CD14-positive monocyte (primary cell): ENCODE measurements at regions not wholly inside any gene's neighbourhood (a gene's known extent, or its start where the extent isn't known, plus 50 kb on each side); places are given as distances from the start of the nearest gene placed in this dataset.

Source experiments
- DNase-seq, 3 donors: peaks; one replicate each; pipeline ENCODE4 v3.0.0-alpha.2; 2011 to 2022
- H2AFZ ChIP-seq: 2 replicates; pipeline ENCODE4 v1.6.0; 2012; ENCODE audit warnings: mild to moderate bottlenecking, low read depth, low read length, inconsistent platforms; ENCODE audit not compliant: insufficient read depth, poor library complexity, severe bottlenecking
- H3K27ac ChIP-seq, 2 donors: 1 replicate in 1 of 2; 2 replicates in 1 of 2; pipeline ENCODE4 v1.5.1; 2012 to 2013; ENCODE audit warnings: low read length in 2 of 2, control low read depth in 1 of 2, inconsistent platforms in 1 of 2, low read depth in 1 of 2, mild to moderate bottlenecking in 1 of 2
- H3K27me3 ChIP-seq, 2 donors: one replicate each; pipeline versions ENCODE4 v1.6.0 to v1.6.1; 2011 to 2013; ENCODE audit warnings: low read length in 2 of 2; ENCODE audit not compliant: control insufficient read depth in 2 of 2, insufficient read depth in 2 of 2
- H3K36me3 ChIP-seq, 2 donors: replicated peaks in 1 of 2; 1 replicate in 1 of 2; 2 replicates in 1 of 2; pipeline versions ENCODE4 v1.5.1 to v1.6.1; 2012 to 2013; ENCODE audit warnings: low read length in 2 of 2, control low read depth in 1 of 2, inconsistent platforms in 1 of 2, mild to moderate bottlenecking in 1 of 2; ENCODE audit not compliant: insufficient read depth in 2 of 2, control insufficient read depth in 1 of 2
- H3K4me1 ChIP-seq, 2 donors: 1 replicate in 1 of 2; 2 replicates in 1 of 2; pipeline versions ENCODE4 v1.5.1 to v1.6.1; 2012 to 2013; ENCODE audit warnings: low read length in 2 of 2, control low read depth in 1 of 2, inconsistent platforms in 1 of 2, mild to moderate bottlenecking in 1 of 2, moderate library complexity in 1 of 2; ENCODE audit not compliant: insufficient read depth in 2 of 2, control insufficient read depth in 1 of 2
- H3K4me2 ChIP-seq: replicated peaks from 2 replicates; pipeline ENCODE3; 2012; ENCODE audit warnings: low read length, moderate library complexity, mild to moderate bottlenecking; ENCODE audit not compliant: poor library complexity, severe bottlenecking; ENCODE audit errors: extremely low read depth
- H3K4me3 ChIP-seq, 3 experiments: fragments of 200-600 bp in 1 of 3; sonication (generic) in 1 of 3; replicated peaks in 1 of 3; 1 replicate in 2 of 3; 2 replicates in 1 of 3; pipeline ENCODE4 v1.5.1; 2011 to 2013; ENCODE audit warnings: low read length in 3 of 3, mild to moderate bottlenecking in 3 of 3, control low read depth in 2 of 3, low read depth in 2 of 3, inconsistent platforms in 1 of 3, moderate library complexity in 1 of 3
- H3K79me2 ChIP-seq: 2 replicates; pipeline ENCODE4 v1.6.0; 2012; ENCODE audit warnings: mild to moderate bottlenecking, control low read depth, inconsistent platforms, low read length, moderate library complexity; ENCODE audit not compliant: insufficient read depth
- H3K9ac ChIP-seq: 2 replicates; pipeline ENCODE4 v1.6.0; 2017; ENCODE audit warnings: low read length, mild to moderate bottlenecking; ENCODE audit not compliant: insufficient read depth, poor library complexity, severe bottlenecking
- H3K9me3 ChIP-seq, 2 donors: replicated peaks in 1 of 2; 1 replicate in 1 of 2; 2 replicates in 1 of 2; pipeline versions ENCODE4 v1.5.1 to v1.6.1; 2012 to 2013; ENCODE audit warnings: low read length in 2 of 2, control low read depth in 1 of 2; ENCODE audit not compliant: control insufficient read depth in 1 of 2, insufficient read depth in 1 of 2
- H4K20me1 ChIP-seq: 2 replicates; pipeline ENCODE4 v1.6.0; 2012; ENCODE audit warnings: mild to moderate bottlenecking, low read length, control low read depth, moderate library complexity; ENCODE audit not compliant: insufficient read depth
- H3K27ac Mint-ChIP-seq, 7 donors: one replicate each; pipeline ENCODE4 v1.8.0; 2020; ENCODE audit warnings: mild to moderate bottlenecking in 7 of 7, mixed read lengths in 7 of 7, moderate library complexity in 6 of 7, inconsistent platforms in 2 of 7
- H3K27me3 Mint-ChIP-seq, 3 donors: one replicate each; pipeline ENCODE4 v1.8.0; 2021 to 2022; ENCODE audit warnings: low read depth in 3 of 3, mild to moderate bottlenecking in 3 of 3, mixed read lengths in 3 of 3, moderate library complexity in 3 of 3, inconsistent platforms in 1 of 3
- H3K36me3 Mint-ChIP-seq, 2 donors: one replicate each; pipeline ENCODE4 v1.8.0; 2020; ENCODE audit warnings: mixed read lengths in 2 of 2, inconsistent platforms in 1 of 2, mild to moderate bottlenecking in 1 of 2
- H3K4me1 Mint-ChIP-seq: one replicate; pipeline ENCODE4 v1.8.0; 2020; ENCODE audit warnings: mild to moderate bottlenecking, mixed read lengths
- H3K4me3 Mint-ChIP-seq, 2 donors: one replicate each; pipeline ENCODE4 v1.8.0; 2020; ENCODE audit warnings: mild to moderate bottlenecking in 2 of 2, mixed read lengths in 2 of 2, moderate library complexity in 1 of 2
- H3K9me3 Mint-ChIP-seq, 7 donors: one replicate each; pipeline ENCODE4 v1.8.0; 2020 to 2022; ENCODE audit warnings: mixed read lengths in 7 of 7, mild to moderate bottlenecking in 6 of 7, moderate library complexity in 6 of 7, inconsistent platforms in 2 of 7
- WGBS: methylation state at CpG from one replicate; pipeline ENCODE4 v1.1.5; 2013; ENCODE audit warnings: missing lambda C conversion rate; ENCODE audit not compliant: insufficient coverage; 5-methylcytosine and 5-hydroxymethylcytosine counted together
- intact Hi-C, 2 donors: fragments of 100-400 bp; cut with micrococcal nuclease; formaldehyde crosslinking; loops; one replicate each; pipeline versions ENCODE4 v1.15.0 to v1.15.1; 2023
- TF ChIP-seq, protein P1 (sequence below): fragments of 200-600 bp; IDR thresholded peaks from one replicate; pipeline ENCODE4 v1.8.0; 2022; ENCODE audit warnings: antibody characterized with exemption, mild to moderate bottlenecking

DNA sequence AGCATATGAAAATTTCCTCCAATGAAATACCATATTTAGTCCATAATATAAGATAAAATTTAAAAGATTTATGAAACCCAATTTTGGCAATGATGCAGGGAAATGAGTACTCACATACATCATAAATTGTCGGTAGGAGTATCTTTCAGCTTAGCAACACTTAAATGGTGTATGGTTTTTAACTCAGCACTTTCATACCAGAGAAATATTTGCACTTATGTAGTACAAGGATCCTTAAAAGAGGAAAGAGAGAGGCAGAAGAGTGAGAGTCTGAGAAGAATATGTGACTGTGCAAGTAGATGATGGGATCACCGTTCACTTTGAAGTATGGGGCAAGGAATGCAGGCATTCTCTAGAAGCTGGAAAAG is 379.3 kb upstream of the DCN start:
- H3K9me3 ChIP-seq, result peaks cover 0 to 2% of the 10 kb centered on the region in 2 donors
- H3K4me1 Mint-ChIP-seq, result peaks cover 3% of the 10 kb centered on the region
- H3K4me1 ChIP-seq, result no peaks in the 10 kb centered on the region
- no peaks in the 10 kb centered on the region for H3K27me3 ChIP-seq
- no peak overlapping the region for H3K4me3 Mint-ChIP-seq
- intact Hi-C loops, result no loop called here
- DNase-seq, result no peak
- WGBS, result no CpG with 5 or more reads among the region's 2 CpGs
- no peaks in the 10 kb centered on the region for H3K36me3 ChIP-seq
- no peaks in the 10 kb centered on the region for H3K36me3 Mint-ChIP-seq
- H3K27ac Mint-ChIP-seq, result no peak overlapping the region
- H3K4me2 ChIP-seq, result no peak overlapping the region
- H3K27ac ChIP-seq, result no peak overlapping the region
- no peak overlapping the region for H3K9ac ChIP-seq
- H4K20me1 ChIP-seq, result no peaks in the 10 kb centered on the region
- H3K9me3 Mint-ChIP-seq, result peaks cover 5 to 14% (median 10%) of the 10 kb centered on the region in 7 donors
- no peak overlapping the region for H3K4me3 ChIP-seq
- TF ChIP-seq, protein P1, sequence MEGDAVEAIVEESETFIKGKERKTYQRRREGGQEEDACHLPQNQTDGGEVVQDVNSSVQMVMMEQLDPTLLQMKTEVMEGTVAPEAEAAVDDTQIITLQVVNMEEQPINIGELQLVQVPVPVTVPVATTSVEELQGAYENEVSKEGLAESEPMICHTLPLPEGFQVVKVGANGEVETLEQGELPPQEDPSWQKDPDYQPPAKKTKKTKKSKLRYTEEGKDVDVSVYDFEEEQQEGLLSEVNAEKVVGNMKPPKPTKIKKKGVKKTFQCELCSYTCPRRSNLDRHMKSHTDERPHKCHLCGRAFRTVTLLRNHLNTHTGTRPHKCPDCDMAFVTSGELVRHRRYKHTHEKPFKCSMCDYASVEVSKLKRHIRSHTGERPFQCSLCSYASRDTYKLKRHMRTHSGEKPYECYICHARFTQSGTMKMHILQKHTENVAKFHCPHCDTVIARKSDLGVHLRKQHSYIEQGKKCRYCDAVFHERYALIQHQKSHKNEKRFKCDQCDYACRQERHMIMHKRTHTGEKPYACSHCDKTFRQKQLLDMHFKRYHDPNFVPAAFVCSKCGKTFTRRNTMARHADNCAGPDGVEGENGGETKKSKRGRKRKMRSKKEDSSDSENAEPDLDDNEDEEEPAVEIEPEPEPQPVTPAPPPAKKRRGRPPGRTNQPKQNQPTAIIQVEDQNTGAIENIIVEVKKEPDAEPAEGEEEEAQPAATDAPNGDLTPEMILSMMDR, result no peak
- H3K79me2 ChIP-seq, result no peaks in the 10 kb centered on the region
- peaks cover 0 to 5% (median 4%) of the 10 kb centered on the region in 3 donors for H3K27me3 Mint-ChIP-seq
- H2AFZ ChIP-seq, result no peak overlapping the region

DNA sequence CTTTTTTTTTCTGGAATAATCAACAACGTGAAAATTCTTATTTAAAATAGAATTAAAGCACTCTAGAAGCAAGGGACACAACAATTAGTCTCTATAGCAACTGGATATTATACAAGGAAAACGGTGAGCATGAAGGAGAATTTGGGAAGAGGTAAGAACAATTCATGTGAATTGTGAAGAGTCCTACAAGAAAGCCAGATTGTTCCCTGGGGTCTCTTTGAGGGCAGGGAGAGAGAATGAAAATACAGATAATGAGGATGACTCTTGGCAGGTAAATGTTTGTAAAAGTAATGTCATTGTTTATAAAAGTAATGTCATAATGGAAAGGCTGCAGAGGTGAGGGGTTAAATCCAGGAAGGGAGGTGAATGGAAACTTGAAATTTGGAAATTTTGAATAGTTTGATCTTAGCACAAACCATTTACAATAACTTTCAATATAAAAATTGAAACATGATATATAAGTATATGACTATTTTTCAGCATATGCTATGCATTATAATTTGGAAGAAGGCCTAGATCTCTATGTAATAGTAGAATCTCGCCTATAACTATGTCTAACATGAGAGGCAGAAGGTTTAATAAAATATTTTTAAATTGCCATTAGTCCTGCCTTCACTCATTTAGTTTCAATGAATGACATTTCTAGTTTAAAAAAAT is 378.8 kb upstream of the DCN start:
- Mint-ChIP-seq H3K4me3 (no peak overlapping the region), H3K36me3 (no peaks in the 10 kb centered on the region), H3K27ac (no peak overlapping the region), H3K9me3 (peaks cover 5 to 19% (median 8%) of the 10 kb centered on the region in 7 donors), H3K4me1 (peaks cover 3% of the 10 kb centered on the region), H3K27me3 (peaks cover 0 to 5% (median 0%) of the 10 kb centered on the region in 3 donors)
- 100% methylated on average over 1 of the region's 3 CpGs for WGBS
- Histone ChIP-seq H2AFZ (no peak overlapping the region), H3K4me3 (no peak overlapping the region), H3K27me3 (no peaks in the 10 kb centered on the region), H3K9me3 (peaks cover 0 to 5% of the 10 kb centered on the region in 2 donors), H3K79me2 (no peaks in the 10 kb centered on the region), H3K4me2 (no peak overlapping the region), H3K27ac (no peak overlapping the region), H3K9ac (no peak overlapping the region), H3K4me1 (no peaks in the 10 kb centered on the region), H3K36me3 (no peaks in the 10 kb centered on the region), H4K20me1 (no peaks in the 10 kb centered on the region)
- no peak for DNase-seq
- TF ChIP-seq, protein P1, result no peak
- intact Hi-C loops, result no loop called here
